HK-2 (cell line): ENCODE measurements at regions not wholly inside any gene's neighbourhood (a gene's known extent, or its start where the extent isn't known, plus 50 kb on each side); places are given as distances from the start of the nearest gene placed in this dataset.
A peak's percentile ranks its signal among the peaks of the same experiment; 100 is the strongest.

Experiments
- DNase-seq: peaks from one replicate; pipeline ENCODE4 v3.0.0-alpha.2; 2018; ENCODE audit not compliant: unreplicated experiment

GRCh38 chr6:1123386-1124375, 188.2 kb upstream of the FOXQ1 start:
- peak; percentile 17 for DNase-seq

GRCh38 chr6:1122083-1122482, 189.8 kb upstream of the FOXQ1 start:
- DNase-seq, result no peak

DNA sequence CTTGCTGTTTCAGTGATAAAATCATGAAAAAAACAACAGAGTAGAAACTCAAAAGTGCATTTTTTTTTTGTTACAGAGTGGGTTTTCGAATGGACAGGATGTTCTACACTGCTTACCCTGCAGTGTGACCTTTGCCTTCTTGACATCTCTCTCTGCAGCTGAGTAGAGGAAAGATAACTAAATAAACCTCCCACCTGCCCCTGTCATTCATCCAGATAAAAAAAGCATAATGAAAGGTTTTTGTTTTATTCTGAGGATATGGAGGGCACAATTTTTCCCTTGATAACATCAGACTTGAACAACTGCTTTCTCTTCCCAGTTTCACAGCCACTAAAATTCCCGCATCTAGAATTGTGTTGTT, 193.6 kb upstream of the FOXQ1 start:
- DNase-seq, result no peak

GRCh38 chr6:1117530-1118286, 194.2 kb upstream of the FOXQ1 start:
- DNase-seq, result no peak

DNA sequence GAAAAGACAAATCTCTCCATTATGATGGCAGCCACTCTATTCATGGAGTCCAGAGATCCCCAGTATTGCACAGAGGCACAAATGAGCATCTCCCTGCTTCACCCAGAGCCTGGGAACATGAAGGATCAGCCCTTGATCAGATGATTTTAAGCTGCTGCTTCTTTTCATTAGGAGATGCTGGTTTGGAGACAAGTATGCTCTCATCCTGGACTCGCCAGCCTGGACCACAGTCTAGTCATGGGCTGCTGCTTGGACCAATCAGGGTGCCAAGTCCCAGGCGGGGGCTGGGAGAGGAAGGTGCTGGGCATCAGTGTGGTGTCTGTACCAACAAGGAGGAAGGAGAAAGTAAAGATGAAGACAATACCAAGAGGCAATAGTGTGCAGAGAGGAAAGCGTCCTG, 195.7 kb upstream of the FOXQ1 start:
- DNase-seq, result no peak

DNA sequence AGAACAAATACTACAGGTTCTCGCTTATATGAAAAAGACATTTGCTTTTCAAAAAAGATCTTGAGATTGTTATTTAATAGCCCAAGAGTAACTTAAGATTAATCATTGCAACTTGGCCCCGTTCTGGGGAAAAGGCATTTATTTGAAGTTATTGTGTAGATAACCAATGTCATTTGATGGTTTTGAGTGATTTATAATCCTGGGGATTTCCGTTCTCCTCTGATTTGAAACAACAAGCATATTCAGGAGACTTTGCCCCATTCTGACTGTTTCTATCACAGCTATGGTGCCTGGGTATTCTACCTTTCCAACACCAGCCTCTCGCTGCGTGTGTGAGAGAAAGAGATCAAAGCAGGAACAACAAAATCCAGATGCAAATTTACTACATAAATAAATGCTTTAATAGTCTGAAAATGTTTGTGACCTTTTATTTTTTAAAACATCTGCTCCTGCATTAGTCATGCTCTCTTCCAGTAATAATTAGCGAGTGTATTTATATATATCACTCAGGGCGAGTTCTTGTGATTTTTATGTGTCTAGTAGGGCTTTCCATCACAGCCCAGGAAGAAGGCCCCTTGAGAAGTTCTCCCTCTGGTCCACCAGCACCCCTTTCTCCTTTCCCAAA, 197.9 kb upstream of the FOXQ1 start:
- no peak for DNase-seq

DNA sequence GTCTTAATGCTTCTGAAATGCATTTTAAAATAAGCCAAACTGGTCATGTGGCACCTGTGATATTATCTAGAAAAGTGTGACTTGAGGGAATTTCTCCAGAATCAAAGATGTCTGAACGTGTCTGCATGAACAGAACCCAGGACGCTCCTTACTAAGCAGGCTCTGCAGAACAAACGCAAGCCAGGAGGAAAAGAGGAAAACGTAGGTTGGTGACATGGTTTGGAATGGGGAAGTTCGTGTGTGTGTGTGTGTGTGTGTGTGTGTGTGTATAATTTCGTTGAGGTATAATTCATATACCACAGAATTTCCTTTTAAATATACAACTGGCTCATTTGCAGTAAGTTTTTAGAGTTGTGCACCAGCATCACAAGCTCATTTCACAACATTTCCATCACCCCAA, 200.5 kb upstream of the FOXQ1 start:
- DNase-seq, result no peak

GRCh38 chr6:1110941-1111349, 201.0 kb upstream of the FOXQ1 start:
- DNase-seq, result no peak

DNA sequence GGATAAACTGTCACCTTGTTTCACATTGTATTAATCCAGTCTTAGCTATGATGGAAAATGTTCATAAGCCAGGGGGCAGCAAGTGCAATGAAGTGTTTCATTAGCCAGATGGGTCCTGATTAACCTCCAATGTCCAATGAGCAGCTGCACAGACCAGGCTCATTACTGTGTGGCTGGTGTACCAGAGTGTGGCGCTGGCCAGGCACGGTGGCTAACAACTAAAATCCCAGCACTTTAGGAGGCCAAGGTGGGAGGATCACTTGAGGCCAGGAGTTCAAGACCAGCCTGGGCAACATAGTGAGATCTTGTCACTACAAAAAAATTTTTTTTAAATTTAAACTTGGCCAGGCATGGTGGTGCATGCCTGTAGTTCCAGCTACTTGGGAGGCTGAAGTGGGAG, 201.7 kb upstream of the FOXQ1 start:
- no peak for DNase-seq

- no peak for DNase-seq
Observed at GRCh38 chr6:1109134-1109533, 202.8 kb upstream of the FOXQ1 start.

- no peak for DNase-seq
Observed at GRCh38 chr6:1108198-1108597, 203.7 kb upstream of the FOXQ1 start.

- DNase-seq, result no peak
Observed at GRCh38 chr6:1107578-1107977, 204.3 kb upstream of the FOXQ1 start.

DNA sequence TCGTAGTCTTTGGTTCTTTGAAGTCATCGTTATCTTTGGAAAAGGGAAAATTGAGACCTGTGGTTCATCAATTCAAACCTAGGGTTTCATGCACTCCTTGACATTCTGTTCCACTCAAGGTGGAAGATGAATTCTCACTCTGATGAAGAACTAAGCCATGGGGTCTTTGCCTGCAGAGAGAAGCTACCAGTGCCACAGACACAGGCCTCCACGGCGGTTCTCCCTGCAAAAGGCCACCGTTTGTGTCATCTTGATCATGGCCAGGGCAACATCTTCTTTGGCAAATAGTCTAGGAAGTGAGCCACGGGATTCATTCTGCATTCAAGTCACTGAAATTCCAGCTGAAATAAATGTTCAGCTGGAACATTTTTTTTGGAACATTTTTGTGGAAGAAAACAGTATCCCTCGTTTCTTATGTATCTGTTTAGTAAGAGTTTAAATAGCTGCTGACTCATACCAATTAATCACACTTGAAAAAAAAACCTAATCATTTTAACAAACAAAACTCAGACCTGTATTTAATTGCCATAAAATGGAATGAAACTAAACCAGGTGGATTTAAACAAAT, 206.0 kb upstream of the FOXQ1 start:
- no peak for DNase-seq

GRCh38 chr6:1104988-1105670, 206.8 kb upstream of the FOXQ1 start:
- no peak for DNase-seq

DNA sequence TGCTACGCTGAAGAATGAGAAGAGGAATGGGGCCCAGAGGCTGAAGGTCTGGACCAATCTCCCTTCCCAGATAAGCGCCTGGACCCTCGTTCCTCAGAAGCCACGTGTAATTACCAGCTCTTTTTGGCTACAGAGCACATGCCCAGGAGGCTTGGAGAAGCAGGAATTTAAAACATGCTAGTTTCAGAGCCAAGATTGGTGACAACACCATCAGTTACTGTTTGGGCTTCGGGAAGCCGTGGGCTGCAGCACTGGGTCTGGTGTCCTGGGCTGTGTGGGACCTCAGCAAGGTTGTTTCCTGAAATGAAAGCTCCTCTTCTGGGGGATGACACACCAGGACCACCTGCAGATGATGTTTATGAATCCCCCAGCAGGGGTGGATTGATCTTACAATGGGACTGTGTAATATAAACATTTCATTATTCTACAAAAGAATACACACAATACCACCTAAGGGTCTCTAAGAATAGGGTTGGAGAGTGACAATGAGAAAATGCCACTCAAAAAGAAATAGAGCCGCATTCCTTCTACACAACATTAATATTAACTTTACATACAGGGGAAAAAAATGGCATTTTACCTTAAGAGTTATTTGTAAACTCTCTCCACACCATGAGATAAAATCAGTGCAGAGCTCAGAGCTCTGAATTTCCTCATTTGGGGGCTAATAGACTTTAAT, 207.8 kb upstream of the FOXQ1 start:
- DNase-seq, result no peak

DNA sequence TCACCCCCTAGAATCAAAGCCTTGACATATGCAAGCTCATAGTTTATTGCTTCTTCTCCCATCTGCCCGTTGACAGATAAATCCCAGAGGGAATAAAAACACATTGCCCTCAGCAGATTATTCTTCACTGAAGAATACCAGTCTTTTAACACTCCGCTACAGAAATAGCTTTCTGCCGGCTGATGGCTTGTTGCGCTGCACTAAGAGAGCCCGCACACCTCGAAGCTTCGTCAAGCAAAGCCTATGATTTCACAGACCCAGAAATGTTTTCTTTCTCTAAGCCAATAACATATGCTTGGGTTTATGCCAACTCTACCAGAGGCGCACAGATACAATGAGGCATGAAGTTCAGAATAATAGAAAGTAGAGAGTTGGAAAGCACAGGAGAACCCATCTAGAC, 208.9 kb upstream of the FOXQ1 start:
- DNase-seq, result no peak

DNA sequence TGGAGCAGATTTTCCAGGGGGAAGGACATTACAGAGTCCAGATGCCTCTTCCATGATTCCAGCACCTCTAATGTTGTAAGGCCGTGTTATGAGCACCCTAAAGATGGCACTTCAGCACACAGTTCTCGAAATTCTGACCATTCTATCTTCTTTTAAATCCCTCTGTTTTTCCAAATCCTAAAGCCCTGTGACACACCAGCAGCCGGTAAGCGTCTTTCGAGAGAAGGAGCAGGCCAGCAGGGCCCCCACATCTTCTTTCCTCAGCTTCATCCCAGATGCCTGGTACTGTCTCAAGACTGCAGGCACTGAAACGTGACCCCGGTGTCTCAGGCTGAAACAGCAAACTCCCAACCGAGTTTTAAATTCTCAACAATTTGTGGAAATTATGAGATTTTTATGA, 211.6 kb upstream of the FOXQ1 start:
- DNase-seq, result no peak

DNA sequence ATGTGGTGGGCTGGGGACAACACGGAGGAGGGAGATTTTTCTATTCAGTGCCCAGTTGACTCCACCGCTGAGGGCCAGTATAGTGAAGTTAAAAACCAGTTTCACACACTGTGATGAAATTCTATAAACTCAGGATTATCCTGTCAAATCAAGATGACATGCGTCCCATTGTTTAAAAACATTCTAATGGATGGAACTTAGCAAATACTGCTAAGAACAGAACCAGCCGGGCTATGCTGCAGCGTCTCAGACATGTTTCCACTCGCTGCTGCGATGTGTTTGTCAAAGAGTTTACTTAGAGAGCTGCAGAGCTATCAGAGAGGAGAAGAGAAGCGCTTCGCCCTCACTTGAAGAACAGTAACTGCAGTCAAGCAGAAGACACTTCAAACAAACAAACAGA, 212.6 kb upstream of the FOXQ1 start:
- DNase-seq, result no peak

GRCh38 chr6:1096967-1097765, 214.7 kb upstream of the FOXQ1 start:
- no peak for DNase-seq

GRCh38 chr6:1094306-1094705, 217.6 kb upstream of the FOXQ1 start:
- DNase-seq, result no peak
